ENCODE measurements at regions not wholly inside any gene's neighbourhood (a gene's known extent, or its start where the extent isn't known, plus 50 kb on each side); places are given as distances from the start of the nearest gene placed in this dataset.

DNA sequence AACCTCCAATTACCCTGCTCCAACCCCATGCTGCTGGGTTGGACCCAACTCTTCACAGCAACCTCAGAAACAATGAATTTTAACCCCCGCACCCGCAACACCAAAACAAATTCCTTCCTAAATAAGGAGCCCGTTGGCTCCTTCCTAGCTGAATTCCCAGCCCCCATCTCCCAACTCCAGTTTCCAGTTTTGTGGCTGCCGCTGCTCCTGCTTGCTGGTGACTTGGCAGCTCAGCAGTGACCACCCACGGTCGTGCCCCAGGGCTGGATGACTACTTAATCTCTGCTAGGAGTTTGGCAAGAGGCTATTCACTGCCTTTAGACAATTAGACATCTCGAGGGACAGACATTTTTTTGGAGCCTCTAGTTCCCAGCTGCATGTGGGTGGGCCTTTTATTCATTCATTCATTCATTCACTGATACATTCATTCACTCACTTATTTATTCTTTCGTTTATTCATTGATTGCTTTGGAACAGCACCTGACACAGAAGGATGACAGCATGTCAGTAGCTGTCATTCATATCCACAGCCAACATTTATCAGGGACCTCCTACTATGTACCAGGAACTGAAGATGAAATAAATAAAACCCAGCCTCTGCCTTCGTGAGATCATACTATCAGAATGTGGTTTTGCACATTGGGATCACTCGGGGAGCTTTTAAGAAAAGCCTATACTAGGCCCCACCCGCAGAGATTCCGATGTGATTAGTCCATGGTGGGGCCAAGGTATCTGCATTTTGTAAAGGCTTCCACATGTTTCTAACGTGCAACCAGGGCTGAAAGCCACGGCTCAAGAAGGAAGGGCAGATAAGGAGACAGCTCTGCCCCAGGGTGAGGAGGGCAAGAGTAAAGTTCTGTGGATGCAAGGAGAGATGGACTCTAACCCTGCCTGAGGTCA is 256.5 kb downstream of the SHQ1 start:
- DNase-seq (ENCODE audit: low read depth), result no peak

DNA sequence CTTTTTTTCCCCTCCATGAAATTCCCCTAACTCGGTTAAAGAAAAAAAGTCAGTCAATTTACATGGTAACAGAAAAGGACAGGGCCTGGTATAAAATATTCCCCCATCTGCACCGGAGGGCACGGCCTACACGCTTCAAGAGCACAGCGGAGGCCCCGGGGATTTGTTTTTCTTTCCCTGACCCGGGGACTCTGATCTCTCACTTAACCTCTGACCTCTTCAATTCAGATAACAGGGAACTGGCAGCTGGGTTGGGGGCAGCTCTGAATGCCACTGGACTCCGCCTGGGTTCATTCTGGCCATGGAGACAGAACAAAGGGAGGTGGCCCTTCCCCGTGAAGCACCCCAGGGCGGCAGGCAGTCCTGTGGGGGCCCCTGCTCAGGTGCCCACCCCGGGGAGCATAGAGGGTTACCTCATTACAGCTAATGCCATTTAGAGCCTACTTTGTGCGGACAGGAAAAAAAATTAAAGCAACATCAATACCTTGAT is 257.5 kb downstream of the SHQ1 start:
- no peak for DNase-seq (ENCODE audit: low read depth)

DNA sequence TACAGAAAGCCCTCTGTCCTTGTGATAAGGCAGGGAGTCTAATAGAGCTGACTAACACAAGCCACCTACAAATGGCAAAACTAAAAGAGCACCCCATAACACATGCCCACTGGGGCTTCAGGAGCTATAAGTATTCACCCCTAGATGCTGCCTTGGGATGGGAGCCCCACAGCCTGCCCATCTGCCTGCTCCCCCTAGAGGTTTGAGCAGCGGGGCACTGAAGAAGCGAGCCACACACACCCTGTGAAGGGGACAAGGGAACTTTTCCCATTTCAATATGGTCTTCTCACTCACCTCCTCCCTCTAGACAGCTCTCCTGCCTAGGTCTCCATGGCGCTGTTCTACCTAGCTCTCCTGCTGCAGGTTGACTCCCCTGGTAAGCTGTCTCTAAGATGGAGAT is 261.0 kb downstream of the SHQ1 start:
- DNase-seq (ENCODE audit: low read depth), result no peak

DNA sequence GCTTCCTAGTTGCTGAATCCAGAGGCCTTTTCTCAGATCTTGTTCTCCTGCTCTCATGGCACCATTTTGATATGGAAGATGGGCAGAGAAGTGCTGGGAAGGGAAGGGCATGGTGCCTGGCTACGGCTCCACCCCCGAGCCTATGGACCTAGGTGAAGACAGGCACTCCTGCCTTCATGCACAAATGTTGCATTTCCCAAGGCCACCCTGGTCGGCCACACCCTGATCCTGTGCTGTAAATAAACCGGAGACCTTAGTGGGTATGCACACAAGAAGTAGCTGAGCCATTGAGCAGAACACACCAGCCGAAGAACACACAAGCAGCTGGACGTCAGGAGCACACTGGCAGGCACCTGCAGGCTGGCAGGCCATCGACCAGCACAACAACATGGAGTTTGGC is 261.6 kb downstream of the SHQ1 start:
- no peak for DNase-seq (ENCODE audit: low read depth)

DNA sequence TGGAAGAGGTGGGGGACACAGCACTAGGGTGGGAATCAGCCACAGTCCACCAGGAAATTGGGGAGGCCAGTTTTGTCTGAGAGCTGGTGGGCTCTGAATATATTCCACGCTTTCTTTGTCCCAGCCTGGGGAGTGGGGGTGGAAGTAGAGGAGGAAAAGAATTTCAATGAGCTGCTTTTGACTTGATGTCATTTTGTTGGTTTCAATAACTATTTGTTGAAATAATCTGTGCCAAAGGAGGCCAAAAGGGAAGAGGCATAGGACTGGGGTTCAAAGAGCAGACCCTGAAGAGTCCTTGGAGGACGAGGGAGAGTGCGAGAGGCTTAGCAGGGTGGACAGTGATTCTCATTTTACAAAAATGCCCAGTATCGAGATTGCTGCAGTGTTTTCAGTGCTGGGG is 262.3 kb downstream of the SHQ1 start:
- no peak for DNase-seq (ENCODE audit: low read depth)

DNA sequence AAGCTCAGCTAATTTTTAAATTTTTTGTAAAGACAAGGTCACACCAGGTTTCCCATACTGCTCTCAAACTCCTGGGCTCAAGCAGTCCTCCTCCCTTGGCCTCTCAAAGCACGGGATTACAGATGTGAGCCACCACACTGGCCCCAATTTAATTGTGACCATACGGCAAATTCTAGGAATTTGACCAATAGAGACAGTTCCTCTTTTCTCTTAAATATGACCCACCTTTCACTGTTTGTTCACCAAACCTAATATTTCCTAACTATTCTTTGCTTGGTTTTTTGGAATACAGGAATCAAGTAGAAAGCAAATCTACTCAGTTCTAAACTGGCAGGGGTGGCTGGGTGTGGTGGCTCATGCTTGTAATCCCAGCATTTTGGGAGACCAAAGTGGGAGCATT is 264.0 kb downstream of the SHQ1 start:
- DNase-seq (ENCODE audit: low read depth), result no peak

DNA sequence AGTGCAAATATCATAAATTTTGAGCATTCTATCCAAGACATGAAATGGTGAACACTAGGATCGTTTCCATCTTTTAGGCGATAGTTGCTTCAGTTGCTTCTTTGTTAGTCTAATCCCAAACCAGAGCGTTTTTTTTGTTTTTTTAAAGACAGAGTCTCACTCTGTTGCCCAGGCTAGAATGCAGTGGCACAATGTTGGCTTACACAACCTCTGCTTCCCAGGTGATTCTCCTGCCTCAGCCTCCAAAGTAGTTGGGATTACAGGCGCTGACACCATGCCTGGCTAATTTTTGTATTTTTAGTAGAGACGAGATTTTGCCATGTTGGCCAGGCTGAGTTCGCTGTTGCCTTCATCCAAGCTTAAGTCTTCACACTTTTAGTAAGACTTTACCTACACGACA is 265.3 kb downstream of the SHQ1 start:
- no peak for DNase-seq (ENCODE audit: low read depth)

DNA sequence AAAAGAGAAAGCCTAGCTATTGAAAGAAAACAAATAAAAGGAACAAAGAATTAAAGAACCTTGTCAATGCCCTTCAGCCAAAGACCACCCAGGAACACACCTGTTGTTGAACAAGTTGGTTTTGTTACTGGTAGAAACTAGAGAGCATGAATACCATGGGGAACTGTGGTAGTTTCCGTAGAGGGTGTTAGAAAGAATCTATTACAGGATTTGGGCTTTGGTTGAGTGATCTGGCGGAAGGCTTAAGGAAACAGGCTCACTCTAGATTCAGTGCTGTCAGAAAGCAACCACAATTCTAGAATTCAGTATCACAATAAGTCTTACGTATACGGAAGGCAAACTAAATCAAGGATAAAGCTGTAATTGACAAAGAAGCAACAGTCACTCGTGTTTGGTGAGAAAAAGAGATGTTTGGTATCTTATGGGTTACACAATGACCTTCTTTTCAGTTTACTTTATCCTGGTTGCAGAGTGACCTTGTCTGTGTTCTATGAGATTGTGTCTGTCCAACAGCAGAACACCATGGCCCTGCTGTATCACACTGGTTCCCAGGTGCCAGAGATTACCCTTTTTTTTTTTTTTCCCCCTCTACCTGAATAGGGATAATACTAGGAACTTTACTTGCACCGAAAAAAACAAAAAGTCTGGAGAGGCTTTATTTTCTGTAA is 265.9 kb downstream of the SHQ1 start:
- DNase-seq (ENCODE audit: low read depth), result no peak

DNA sequence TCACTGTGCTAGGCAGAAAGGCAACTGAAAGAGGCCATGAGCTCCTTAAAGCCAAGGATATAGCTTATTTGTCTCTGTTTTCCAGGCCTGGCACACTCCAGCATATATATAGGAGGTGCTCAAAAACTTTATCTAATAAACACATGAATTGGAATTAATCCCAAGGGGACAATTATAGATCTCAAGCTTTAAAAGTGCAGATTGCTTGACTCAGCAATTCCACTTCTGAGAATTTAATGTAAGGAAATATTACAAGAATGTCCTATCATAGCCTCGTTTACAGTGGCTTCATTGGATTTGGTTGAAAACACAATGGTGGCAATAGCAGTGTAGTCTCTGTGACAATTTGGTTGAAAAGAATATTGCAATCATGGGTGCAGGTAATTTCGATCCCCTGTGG is 267.3 kb downstream of the SHQ1 start:
- no peak for DNase-seq (ENCODE audit: low read depth)

DNA sequence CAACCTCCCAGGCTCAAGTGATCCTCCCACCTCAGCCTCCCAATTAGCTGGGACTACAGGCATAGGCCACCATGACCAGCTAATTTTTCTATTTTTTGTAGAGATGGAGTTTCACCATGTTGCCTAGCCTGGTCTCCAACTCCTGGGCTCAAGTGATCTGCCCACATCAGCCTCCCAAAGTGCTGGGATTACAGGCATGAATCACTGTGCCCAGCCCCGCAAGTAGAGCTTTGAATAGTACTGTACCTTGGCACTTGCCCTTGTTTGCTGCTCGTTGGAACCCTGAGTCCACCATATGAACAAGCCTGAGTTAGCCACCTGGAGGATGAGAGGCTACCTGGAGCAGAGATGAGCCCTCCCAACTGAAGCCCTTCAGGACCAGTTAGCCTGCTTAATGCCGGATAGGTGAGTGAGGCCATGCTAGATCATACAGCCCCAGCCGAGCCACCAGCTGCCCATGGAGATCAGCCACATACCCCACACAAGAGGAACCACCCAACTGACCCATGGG is 267.9 kb downstream of the SHQ1 start:
- no peak for DNase-seq (ENCODE audit: low read depth)

DNA sequence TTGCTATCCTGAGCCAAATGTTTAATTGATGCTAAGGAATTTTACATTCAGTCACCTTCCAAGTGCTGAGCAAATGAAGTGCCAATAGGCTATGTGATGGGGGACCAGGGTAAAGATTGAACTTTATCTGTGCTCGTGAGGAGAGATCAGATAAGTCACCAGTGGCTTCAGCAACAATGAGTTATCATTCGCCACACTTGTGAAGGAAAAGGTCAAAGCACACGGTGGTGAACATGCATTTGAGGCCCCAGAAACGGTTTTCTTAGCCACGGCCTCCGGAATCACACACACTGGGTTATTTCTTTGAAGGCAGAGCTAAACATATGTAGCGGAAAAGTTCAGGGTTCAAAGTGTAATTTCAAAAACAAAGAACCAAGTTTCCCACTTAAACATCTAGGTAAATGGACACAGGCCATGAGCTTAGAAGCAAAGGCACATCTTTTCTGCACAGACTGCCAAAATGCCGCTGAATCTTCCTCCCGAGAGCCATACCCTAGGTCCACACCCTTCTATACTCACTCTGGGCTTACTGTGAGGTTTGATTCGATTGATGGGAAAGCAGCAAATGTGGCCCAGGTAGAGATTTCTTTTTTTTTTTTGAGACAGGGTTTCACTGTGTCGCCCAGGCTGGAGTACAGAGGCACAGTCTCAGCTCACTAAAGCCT is 268.5 kb downstream of the SHQ1 start:
- DNase-seq (ENCODE audit: low read depth), result no peak

DNA sequence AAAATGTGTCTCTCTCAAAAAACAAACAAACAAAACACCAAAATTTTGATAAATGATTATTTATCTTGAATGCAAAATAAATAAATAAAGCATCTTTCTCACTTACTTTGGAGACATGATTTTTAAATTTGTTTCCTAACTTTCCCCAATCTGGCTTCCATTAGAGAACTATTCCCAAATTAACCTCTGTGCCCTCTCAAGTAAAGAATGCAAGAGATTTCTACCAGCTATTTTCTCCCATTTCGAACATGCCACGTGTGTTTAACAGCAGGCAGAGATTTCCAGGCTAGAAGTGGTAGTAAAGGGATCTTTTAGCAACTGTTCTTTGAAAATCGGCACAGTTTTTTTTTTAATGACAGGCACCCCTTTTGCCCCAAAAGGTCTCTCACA is 269.1 kb downstream of the SHQ1 start:
- no peak for DNase-seq (ENCODE audit: low read depth)

DNA sequence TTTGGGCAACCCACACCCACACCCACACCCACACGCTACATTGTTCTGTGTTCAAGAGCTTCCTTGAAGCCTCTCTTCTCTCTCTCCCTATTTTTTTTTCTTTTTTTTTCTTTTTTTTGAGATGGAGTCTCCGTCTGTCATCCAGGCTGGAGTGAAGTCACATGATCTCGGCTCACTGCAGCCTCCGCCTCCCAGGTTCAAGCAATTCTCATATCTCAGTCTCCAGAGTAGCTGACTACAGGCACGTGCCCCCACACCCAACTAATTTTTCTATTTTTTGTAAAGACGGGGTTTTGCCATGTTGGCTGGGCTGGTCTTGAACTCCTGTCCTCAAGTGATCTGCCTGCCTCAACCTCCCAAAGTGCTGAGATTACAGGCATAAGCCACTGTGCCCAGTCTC is 271.1 kb downstream of the SHQ1 start:
- no peak for DNase-seq (ENCODE audit: low read depth)

DNA sequence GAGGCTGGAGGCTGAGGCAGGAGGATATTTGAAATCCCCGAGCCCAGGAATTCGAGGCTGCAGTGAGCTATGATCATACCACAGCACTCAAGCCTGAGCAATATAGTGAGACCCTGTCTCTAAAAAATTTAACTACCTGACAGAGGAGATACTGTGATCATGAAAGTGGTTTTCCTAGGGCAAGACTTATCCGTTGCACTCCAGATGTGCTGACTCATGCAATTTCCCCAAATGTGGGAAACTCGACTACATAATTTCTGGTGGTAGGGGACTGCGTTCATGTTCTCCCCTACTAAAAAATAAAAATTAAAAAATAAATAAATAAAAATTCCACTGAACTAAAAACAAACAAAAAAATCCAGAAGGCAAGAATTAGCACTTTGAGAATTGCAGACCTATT is 271.7 kb downstream of the SHQ1 start:
- DNase-seq (ENCODE audit: low read depth), result no peak

DNA sequence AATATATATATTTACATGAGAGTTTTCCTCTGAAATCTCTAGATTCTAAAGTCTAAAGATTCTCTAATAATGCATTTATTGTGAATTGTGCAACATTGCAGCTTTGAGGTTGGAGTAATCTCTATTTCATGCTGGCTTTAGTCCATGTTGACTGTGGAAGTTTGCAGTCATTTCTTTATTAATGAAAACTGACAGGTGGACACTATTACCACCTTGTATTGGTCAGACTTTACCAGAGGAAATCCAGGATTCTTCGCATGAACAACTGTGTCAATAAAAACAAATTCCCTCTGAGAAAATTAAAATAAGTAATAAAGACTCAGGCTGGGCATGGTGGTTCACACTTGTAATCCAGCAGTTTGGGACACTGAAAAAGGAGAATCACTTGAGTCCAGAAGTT is 274.1 kb downstream of the SHQ1 start:
- DNase-seq (ENCODE audit: low read depth), result no peak

DNA sequence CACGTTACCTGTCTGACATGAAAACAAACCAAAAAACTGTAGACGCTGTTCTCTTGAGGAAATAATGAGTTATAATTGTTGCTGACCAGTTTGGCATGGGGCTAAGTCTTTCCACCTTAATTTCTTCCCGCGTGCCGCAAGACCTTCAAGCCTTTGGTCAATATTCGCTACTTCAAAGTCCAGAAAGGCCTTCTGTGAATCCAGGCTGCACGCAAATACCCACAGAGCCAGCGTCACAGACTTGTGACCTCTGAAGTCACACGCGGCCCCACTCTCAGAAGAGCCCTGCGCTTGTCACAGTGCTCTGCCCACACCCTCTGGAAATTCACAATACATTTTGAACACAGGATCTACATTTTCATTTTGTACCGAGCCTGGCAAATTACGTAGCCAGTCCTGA is 275.2 kb downstream of the SHQ1 start:
- no peak for DNase-seq (ENCODE audit: low read depth)

DNA sequence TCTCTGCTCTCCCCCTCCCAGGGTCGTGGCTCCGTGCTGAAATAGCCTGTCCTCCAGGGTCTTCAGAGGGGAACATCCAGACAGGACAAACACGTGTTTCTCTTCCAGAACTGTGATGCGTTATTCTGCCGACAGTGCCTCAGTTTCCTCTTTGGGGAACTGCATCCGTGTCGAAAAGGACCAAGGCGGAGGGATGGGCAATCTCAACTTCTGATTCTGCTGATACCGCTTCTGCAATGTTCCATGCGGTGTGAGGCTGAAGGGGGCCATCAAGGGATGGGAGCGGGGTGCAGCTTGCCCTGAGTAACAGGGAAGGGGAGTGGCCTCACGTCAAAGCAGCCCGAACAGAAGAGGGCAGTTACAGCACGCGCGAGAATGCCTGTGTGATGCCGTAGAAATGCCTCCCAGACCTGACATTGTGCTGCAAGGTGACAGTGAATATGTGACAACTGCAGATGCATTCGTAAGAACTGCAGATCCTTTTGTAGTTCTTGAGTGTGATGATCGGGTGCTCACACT is 275.7 kb downstream of the SHQ1 start:
- DNase-seq (ENCODE audit: low read depth), result no peak

DNA sequence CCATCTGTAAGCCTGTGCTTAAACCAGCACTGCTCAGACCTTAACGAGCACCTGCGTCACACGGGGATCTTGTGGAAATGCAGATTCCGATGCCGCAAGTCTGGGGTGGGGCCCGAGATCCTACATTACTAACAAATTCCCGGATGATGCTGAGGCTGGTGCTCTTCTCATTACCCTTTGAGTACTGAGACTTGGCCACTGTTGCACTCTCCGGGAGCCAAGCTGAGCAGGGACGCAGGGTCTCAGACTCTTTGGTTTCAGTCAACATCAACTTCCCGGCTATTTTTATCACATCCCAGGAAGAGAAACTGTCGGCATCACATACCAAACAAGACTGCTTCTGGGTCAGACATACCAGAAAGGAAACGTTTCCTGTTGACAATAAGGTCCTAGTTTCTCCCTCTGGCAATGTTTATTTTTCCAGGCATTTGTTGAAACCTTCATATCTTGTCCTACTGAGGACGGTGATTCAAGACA is 276.6 kb downstream of the SHQ1 start:
- DNase-seq (ENCODE audit: low read depth), result no peak

DNA sequence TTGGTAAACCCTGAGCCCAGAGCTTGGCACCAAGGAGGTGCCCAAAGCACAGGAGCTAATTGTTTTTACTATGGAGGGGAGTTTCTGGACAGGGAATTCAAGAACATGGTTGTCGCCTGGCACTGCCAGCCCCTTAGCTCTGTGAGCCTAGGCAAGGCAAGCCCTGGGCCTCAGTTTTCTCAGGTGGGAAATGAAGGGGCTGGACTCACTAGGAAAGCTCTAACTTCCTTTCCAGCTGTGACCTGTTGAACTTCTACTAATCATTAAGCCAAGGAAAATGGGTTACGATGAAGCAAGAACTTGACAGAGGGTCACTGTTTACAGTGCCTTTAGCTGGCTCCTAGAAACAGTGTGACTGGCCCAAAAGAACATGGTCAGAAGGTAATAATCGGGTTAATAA is 277.2 kb downstream of the SHQ1 start:
- DNase-seq (ENCODE audit: low read depth), result no peak

DNA sequence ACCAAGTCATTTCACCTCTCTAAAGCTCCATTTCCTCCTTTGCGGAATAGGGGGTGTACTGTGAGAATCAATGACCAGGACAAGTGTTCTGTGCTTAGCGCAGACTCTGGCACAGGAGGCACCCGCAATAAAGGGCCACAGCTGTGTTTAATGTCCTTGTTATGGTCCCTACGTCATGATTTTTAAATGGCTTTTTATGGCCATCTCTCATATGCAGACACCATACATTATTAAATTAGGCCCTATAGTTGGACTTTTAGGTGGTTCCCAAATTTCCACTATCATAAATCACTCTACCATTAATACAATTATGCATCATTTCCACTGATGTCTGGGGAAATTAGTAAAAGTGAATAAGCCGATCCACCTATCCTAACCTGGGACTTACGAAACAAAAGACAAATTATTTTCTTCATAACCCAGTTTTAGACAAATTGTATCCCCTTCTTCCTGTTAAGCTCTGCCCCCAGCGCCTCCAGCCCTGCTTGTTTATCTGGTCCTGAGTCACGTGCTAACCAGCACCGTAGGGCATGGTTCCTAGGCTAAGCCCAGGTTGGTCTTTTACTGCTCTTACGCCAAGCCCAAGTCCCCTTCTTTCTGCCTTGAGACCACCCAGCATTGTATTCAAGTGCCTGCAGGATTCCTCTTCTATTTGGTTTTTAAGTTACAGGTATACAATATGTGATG is 278.3 kb downstream of the SHQ1 start:
- DNase-seq (ENCODE audit: low read depth), result no peak

DNA sequence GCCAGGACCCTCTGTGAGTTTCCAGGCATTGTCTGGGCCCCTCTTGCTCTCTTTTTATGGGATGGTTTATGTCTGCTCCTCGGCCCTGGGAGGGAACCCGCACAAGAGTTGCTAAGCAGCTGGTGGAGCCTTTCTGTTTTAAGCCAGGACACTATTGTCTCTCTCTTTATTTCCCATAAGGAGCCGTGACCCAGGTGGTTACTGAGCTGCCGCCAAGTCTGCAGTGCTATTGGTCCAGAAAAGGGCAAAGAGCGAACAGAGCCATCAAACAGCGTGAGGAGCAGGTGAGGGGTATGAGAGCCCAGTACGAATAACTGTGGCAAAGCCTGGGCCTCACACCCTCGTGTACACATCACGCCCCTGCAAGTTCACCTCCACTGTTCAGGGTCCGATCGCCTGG is 280.2 kb downstream of the SHQ1 start:
- DNase-seq (ENCODE audit: low read depth), result no peak

DNA sequence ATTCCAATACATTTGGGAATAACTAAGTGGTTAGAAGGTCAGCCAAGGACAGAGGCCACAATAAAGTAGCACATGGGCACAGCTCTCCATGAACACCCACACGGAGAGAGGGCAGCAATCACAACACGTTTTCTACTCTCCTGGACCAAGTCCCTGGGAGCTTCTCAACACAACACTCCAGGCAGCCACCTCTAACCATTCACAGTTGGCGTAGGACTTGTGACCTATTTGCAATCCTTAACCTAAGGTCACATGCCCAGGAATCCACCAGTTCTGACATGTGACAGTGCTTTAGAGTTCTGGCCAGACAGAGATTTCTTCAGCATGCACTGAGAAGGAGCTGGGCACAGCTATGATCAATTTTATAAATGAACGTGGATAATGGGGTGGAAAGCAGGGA is 280.8 kb downstream of the SHQ1 start:
- no peak for DNase-seq (ENCODE audit: low read depth)
